A549 (cell line): ENCODE measurements at regions not wholly inside any gene's neighbourhood (a gene's known extent, or its start where the extent isn't known, plus 50 kb on each side); places are given as distances from the start of the nearest gene placed in this dataset.
A peak's percentile ranks its signal among the peaks of the same experiment; 100 is the strongest.

Experiments
- ATAC-seq, 2 experiments: fragments of 200-7000 bp in 1 of 2; fragments of >200 bp in 1 of 2; cut with Nextera tagmentation in 1 of 2; cut with Tn5 transposase in 1 of 2; 3 replicates each; pipeline versions ENCODE4 v1.8.0 to v1.9.1; 2018 to 2020; ENCODE audit warnings: mild to moderate bottlenecking in 1 of 2, moderate library complexity in 1 of 2
- CTCF ChIA-PET: fragments of 300-600 bp; sonication (Branson Sonifier 250); formaldehyde crosslinking; extraction: SDS; loops from one replicate; lab custom pipeline; 2021; ENCODE audit warnings: antibody characterized with exemption, inconsistent platforms; lab: Yijun Ruan, JAX
- POLR2A ChIA-PET: fragments of 350-600 bp; formaldehyde crosslinking; extraction: SDS; loops from one replicate; lab custom pipeline; 2021; ENCODE audit warnings: antibody characterized with exemption, inconsistent platforms; lab: Yijun Ruan, JAX
- DNase-seq, 2 experiments: peaks; one replicate each; pipeline versions ENCODE4 v3.0.0 to v3.0.0-alpha.2; 2011 to 2016; ENCODE audit warnings: low read depth in 1 of 2, low spot score in 1 of 2
- FAIRE-seq: peaks from 2 replicates; lab custom pipeline; 2011; peaks lifted over from hg19 to GRCh38; lab: Jason Lieb, UNC
- H3K27ac ChIP-seq, 2 experiments: fragments of >200 bp; sonication (Bioruptor Twin); formaldehyde crosslinking; 3 replicates each; pipeline ENCODE4 v1.5.1; 2016 to 2017
- H3K4me1 ChIP-seq: fragments of >200 bp; sonication (Bioruptor Twin); formaldehyde crosslinking; 3 replicates; pipeline ENCODE4 v1.6.1; 2016
- H3K4me2 ChIP-seq: fragments of >200 bp; sonication (Bioruptor Twin); formaldehyde crosslinking; 3 replicates; pipeline ENCODE4 v1.6.1; 2016
- H3K4me3 ChIP-seq: fragments of >200 bp; sonication (Bioruptor Twin); formaldehyde crosslinking; 3 replicates; pipeline ENCODE4 v1.5.1; 2016
- H3K9me3 ChIP-seq: fragments of >200 bp; sonication (Bioruptor Twin); formaldehyde crosslinking; 3 replicates; pipeline ENCODE4 v1.6.1; 2016
- CBX2 ChIP-seq: fragments of 200-600 bp; sonication (generic); IDR thresholded peaks from 2 replicates; pipeline ENCODE4 v1.6.1; 2016; ENCODE audit warnings: low read depth, mild to moderate bottlenecking, borderline replicate concordance
- CHD2 ChIP-seq: fragments of 150-350 bp; IDR thresholded peaks from 2 replicates; pipeline ENCODE4 v1.6.1; 2014; ENCODE audit warnings: low read length; ENCODE audit not compliant: partially characterized antibody
- EHMT2 ChIP-seq: fragments of 200-600 bp; sonication (generic); IDR thresholded peaks from 2 replicates; pipeline ENCODE4 v1.6.1; 2016; ENCODE audit warnings: antibody characterized with exemption, low read depth, mild to moderate bottlenecking, moderate library complexity
- ESRRA ChIP-seq: fragments of 150-350 bp; IDR thresholded peaks from 2 replicates; pipeline ENCODE4 v1.6.1; 2014; ENCODE audit warnings: mild to moderate bottlenecking, low read length, borderline replicate concordance
- FOSB ChIP-seq: fragments of 250-450 bp; sonication (Bioruptor Pico); IDR thresholded peaks from 2 replicates; pipeline ENCODE4 v1.5.0; 2020; ENCODE audit warnings: mild to moderate bottlenecking, moderate library complexity
- GATA3 ChIP-seq: IDR thresholded peaks from 2 replicates; pipeline ENCODE4 v1.6.1; 2012; ENCODE audit warnings: borderline replicate concordance
- HOXB13 ChIP-seq: fragments of 250-450 bp; sonication (Bioruptor Pico); IDR thresholded peaks from 2 replicates; pipeline ENCODE4 v1.5.0; 2020; ENCODE audit warnings: low read depth, mild to moderate bottlenecking, moderate library complexity
- HOXB5 ChIP-seq: fragments of 250-450 bp; sonication (Bioruptor Pico); IDR thresholded peaks from 2 replicates; pipeline ENCODE4 v1.5.0; 2020; ENCODE audit warnings: mild to moderate bottlenecking, moderate library complexity
- JUN ChIP-seq, 2 experiments: fragments of >200 bp; sonication (Bioruptor Twin); formaldehyde crosslinking; IDR thresholded peaks; 2 replicates in 1 of 2; 3 replicates in 1 of 2; pipeline ENCODE4 v1.6.1; 2016 to 2017
- JUNB ChIP-seq: fragments of >200 bp; sonication (Bioruptor Twin); formaldehyde crosslinking; IDR thresholded peaks from 2 replicates; pipeline ENCODE4 v1.6.1; 2016
- MYC ChIP-seq: IDR thresholded peaks from 2 replicates; pipeline ENCODE4 v1.6.1; 2012; ENCODE audit warnings: mild to moderate bottlenecking, inconsistent platforms, low read length, improper control_type of control experiment, borderline replicate concordance
- PHF8 ChIP-seq: fragments of 200-600 bp; sonication (generic); IDR thresholded peaks from 2 replicates; pipeline ENCODE4 v1.6.1; 2016; ENCODE audit warnings: low read depth, mild to moderate bottlenecking, antibody characterized with exemption, moderate library complexity, borderline replicate concordance
- POLR2A ChIP-seq: IDR thresholded peaks from 2 replicates; pipeline ENCODE4 v1.6.1; 2012; ENCODE audit warnings: mild to moderate bottlenecking, low read length
- POLR2AphosphoS2 ChIP-seq: conservative IDR thresholded peaks from 2 replicates; pipeline ENCODE4 v1.6.1; 2012; ENCODE audit warnings: low read length, improper control_type of control experiment, inconsistent platforms
- RCOR1 ChIP-seq: fragments of 150-350 bp; IDR thresholded peaks from 2 replicates; pipeline ENCODE4 v1.6.1; 2014; ENCODE audit warnings: antibody characterized with exemption, low read length, low read depth
- ZSCAN20 ChIP-seq: fragments of 250-450 bp; sonication (Bioruptor Pico); IDR thresholded peaks from 2 replicates; pipeline ENCODE4 v1.8.0; 2022; ENCODE audit warnings: mild to moderate bottlenecking, moderate library complexity
- WGBS: methylation state at CpG from one replicate; pipeline ENCODE4 v1.1.6; 2017; ENCODE audit errors: missing lambda C conversion rate; 5-methylcytosine and 5-hydroxymethylcytosine counted together
- TF ChIP-seq, protein P1 (sequence below): fragments of 250-450 bp; sonication (Bioruptor Pico); IDR thresholded peaks from 2 replicates; pipeline ENCODE4 v1.5.0; 2021; ENCODE audit warnings: mild to moderate bottlenecking, moderate library complexity, borderline replicate concordance
- TF ChIP-seq, protein P2 (sequence below): IDR thresholded peaks from 2 replicates; pipeline ENCODE4 v1.6.1; 2012
- TF ChIP-seq, protein P3 (sequence below): fragments of 450-650 bp; IDR thresholded peaks from 2 replicates; pipeline ENCODE4 v1.6.1; 2014; ENCODE audit warnings: antibody characterized with exemption

DNA sequence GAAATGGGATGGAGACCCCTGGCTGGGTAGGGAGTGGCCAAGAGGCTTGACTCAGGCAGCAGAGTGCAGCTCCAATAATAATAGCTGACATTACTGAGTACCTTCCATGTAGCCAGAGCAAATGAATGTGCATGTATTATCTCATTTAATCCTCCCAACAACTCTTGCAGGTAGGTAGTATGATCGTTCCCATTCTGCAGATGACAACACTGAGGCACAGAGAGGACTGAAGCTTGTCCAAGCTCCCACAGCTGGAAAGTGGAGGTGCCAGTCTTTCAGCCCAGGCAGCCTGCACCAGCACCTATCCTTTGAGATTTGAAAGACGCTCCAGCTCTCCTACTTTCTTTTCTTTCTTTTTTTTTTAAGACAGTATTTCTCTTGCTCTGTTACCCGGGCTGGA, 87.6 kb downstream of the PCDH1 start (continued):
- TF ChIP-seq, protein P1, sequence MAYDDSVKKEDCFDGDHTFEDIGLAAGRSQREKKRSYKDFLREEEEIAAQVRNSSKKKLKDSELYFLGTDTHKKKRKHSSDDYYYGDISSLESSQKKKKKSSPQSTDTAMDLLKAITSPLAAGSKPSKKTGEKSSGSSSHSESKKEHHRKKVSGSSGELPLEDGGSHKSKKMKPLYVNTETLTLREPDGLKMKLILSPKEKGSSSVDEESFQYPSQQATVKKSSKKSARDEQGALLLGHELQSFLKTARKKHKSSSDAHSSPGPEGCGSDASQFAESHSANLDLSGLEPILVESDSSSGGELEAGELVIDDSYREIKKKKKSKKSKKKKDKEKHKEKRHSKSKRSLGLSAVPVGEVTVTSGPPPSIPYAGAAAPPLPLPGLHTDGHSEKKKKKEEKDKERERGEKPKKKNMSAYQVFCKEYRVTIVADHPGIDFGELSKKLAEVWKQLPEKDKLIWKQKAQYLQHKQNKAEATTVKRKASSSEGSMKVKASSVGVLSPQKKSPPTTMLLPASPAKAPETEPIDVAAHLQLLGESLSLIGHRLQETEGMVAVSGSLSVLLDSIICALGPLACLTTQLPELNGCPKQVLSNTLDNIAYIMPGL (CRISPR knock-in tag) = no peak
- TF ChIP-seq POLR2A = no peak

DNA sequence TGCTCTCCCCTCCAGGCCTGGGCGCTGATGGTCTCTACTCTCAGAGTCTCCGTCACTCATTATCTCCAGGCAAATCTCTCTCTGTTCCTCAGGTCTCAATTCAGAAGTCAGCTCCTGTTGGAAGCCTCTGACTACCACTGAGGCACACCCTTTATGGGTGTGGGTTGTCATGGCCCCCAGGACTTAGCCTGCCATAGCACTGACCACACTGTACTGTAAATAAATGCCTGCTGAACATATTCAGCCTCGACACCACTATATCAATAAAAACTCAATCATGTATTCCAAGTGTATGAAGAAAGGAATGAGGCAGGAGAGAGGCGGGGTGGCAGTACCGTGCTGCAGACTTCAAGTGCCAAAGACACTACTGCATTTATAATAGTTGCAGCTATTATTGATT, 88.9 kb downstream of the PCDH1 start:
- no peaks in the 10 kb centered on the region for H3K9me3 ChIP-seq
- ChIA-PET CTCF (interaction anchor here (0.7 kb wide), 1 partner anchor 28 kb away, joined by 3 read pairs; no protein-coding TSS in a partner anchor), POLR2A (no interaction called here)
- no peaks in the 10 kb centered on the region for H3K4me1 ChIP-seq
- DNase-seq = no peak
- H3K27ac ChIP-seq = no peak overlapping the region
- WGBS = 43% methylated on average over 5 of the region's 5 CpGs
- no peak for TF ChIP-seq EHMT2
- TF ChIP-seq MYC = no peak
- no peak for TF ChIP-seq CHD2
- TF ChIP-seq CBX2 = no peak
- TF ChIP-seq FOSB (CRISPR knock-in tag) = no peak
- TF ChIP-seq PHF8 = no peak
- TF ChIP-seq GATA3 = no peak
- TF ChIP-seq POLR2A = no peak
- no peak for TF ChIP-seq HOXB5 (CRISPR knock-in tag)
- no peak for TF ChIP-seq ZSCAN20 (CRISPR knock-in tag)
- no peak for TF ChIP-seq JUNB
- no peak overlapping the region for H3K4me2 ChIP-seq
- FAIRE-seq = no peak
- no peak for ATAC-seq
- no peak overlapping the region for H3K4me3 ChIP-seq

DNA sequence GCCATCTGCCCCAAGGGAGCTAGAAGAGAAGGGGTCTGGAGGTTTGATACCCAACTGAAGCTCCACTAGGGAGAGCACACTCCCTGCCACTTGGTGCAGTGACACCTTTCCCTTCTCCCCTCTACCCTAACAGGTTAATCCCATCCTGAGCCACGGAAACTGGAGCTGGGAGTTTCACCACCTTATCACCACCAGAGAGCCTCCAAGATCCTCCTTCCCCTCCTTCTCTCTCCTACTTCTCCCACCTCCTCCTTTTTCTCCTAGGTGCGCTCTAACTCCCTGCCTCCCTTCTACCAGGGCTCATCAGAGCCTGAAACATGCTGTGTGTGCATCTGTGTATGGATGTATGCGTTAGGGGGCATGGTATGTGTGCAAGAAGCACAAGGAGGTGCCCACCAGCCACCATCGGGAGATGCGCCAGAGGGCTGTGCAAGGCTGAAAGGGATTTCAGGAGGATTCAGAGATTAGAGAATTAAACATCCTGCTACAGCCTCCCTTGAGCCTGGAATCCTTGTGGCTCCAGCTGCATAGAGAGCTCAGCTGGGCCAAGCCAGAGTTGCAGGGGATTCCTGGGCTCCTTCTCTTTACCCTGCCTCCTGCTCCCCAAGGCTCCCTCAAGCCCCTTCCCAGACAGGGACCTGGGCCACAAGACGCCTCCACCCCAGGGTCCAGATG, 89.8 kb downstream of the PCDH1 start:
- Histone ChIP-seq H3K4me3 (no peak overlapping the region), H3K27ac (no peak overlapping the region), H3K4me2 (no peak overlapping the region), H3K4me1 (peaks cover 8% of the 10 kb centered on the region), H3K9me3 (no peaks in the 10 kb centered on the region)
- CTCF ChIA-PET = interaction anchor here (0.5 to 3.2 kb wide), 3 partner anchors 24 to 90 kb away, joined by 4 to 13 read pairs (median 5); partner anchors contain the start of gene PCDH1
- DNase-seq = no peak
- POLR2A ChIA-PET = no interaction called here
- WGBS = 48% methylated on average over 6 of the region's 6 CpGs
- no peak for TF ChIP-seq GATA3
- TF ChIP-seq, protein P2, sequence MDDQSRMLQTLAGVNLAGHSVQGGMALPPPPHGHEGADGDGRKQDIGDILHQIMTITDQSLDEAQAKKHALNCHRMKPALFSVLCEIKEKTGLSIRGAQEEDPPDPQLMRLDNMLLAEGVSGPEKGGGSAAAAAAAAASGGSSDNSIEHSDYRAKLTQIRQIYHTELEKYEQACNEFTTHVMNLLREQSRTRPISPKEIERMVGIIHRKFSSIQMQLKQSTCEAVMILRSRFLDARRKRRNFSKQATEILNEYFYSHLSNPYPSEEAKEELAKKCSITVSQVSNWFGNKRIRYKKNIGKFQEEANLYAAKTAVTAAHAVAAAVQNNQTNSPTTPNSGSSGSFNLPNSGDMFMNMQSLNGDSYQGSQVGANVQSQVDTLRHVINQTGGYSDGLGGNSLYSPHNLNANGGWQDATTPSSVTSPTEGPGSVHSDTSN = no peak
- TF ChIP-seq ESRRA = no peak
- TF ChIP-seq HOXB5 (CRISPR knock-in tag) = no peak
- TF ChIP-seq, protein P3, sequence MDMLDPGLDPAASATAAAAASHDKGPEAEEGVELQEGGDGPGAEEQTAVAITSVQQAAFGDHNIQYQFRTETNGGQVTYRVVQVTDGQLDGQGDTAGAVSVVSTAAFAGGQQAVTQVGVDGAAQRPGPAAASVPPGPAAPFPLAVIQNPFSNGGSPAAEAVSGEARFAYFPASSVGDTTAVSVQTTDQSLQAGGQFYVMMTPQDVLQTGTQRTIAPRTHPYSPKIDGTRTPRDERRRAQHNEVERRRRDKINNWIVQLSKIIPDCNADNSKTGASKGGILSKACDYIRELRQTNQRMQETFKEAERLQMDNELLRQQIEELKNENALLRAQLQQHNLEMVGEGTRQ = no peak
- TF ChIP-seq HOXB13 (CRISPR knock-in tag) = no peak
- no peak for TF ChIP-seq RCOR1
- no peak for TF ChIP-seq JUN (IDR thresholded peaks at IDR 0.05)
- no peak for TF ChIP-seq POLR2AphosphoS2
- TF ChIP-seq PHF8 = no peak
- no peak for FAIRE-seq
- peak in 1 of 2 experiments; percentile 25; a peak in 2 of 6 replicates for ATAC-seq
